ENCODE measurements at regions not wholly inside any gene's neighbourhood (a gene's known extent, or its start where the extent isn't known, plus 50 kb on each side); places are given as distances from the start of the nearest gene placed in this dataset.

GRCh38 chr16:51932317-51932716, 614.6 kb downstream of the TOX3 start:
- no peak overlapping the region for H2AFZ ChIP-seq (ENCODE audit: low read depth, low read length)
- intact Hi-C loops (cut with micrococcal nuclease) (no loop called here), dilution Hi-C loops (cut with MboI; ENCODE audit: extremely low pct_ligation_motif_present, low sequenced_read_pairs) (no loop called here)
- no TSS peak for BruUV-seq (replicated peaks)
- no peak overlapping the region for H3K4me3 ChIP-seq (replicated peaks in 1 of 3; ENCODE audit: insufficient read depth in 1 of 3, low read depth in 1 of 3, low read length in 3 of 3)
- TF ChIP-seq MYC (IDR thresholded peaks at IDR 0.05; ENCODE audit: low read depth, low read length) (no peak), FOS (IDR thresholded peaks at IDR 0.05; ENCODE audit: borderline replicate concordance, insufficient read depth, low read length) (no peak), JUN (IDR thresholded peaks at IDR 0.05; ENCODE audit: borderline replicate concordance, insufficient read depth, insufficient read length, low read depth) (no peak), EZH2 (IDR thresholded peaks at IDR 0.05; ENCODE audit: borderline replicate concordance, low read depth, low read length, severe bottlenecking) (no peak), CTCF (IDR thresholded peaks at IDR 0.05; ENCODE audit: extremely low read depth in 1 of 2, insufficient read depth in 1 of 2, low read depth in 1 of 2, low read length in 2 of 2) (no peak), POLR2A (IDR thresholded peaks at IDR 0.05; ENCODE audit: low read depth, low read length) (no peak), GATA2 (IDR thresholded peaks at IDR 0.05; ENCODE audit: insufficient read depth, insufficient read length, low read depth, low read length) (no peak), POLR2AphosphoS5 (IDR thresholded peaks at IDR 0.05; ENCODE audit: insufficient read depth, low read depth, low read length) (no peak)
- TF ChIP-seq, protein P1, sequence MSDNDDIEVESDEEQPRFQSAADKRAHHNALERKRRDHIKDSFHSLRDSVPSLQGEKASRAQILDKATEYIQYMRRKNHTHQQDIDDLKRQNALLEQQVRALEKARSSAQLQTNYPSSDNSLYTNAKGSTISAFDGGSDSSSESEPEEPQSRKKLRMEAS (IDR thresholded peaks at IDR 0.05; ENCODE audit: insufficient read depth, insufficient read length), result no peak
- ChIA-PET POLR2A (no interaction called here), CTCF (no interaction called here)
- FAIRE-seq (no peak), DNase-seq (ENCODE audit: low read depth, low spot score) (no peak)
- H3K9me1 ChIP-seq (replicated peaks; ENCODE audit: control insufficient read depth, extremely low read depth, insufficient read depth, low read length), result no peaks in the 10 kb centered on the region
- H3K4me1 ChIP-seq (ENCODE audit: control insufficient read depth, extremely low read depth, insufficient read depth, low read length), result no peaks in the 10 kb centered on the region
- H3K27ac ChIP-seq (ENCODE audit: insufficient read depth, low read depth, low read length), result no peak overlapping the region
- no peaks in the 10 kb centered on the region for H3K36me3 ChIP-seq (ENCODE audit: control insufficient read depth in 2 of 2, extremely low read depth in 1 of 2, insufficient read depth in 2 of 2, low read length in 2 of 2)
- no peaks in the 10 kb centered on the region for H3K79me2 ChIP-seq (ENCODE audit: control insufficient read depth, insufficient read depth, low read length)
- no peak overlapping the region for H3K9ac ChIP-seq (replicated peaks; ENCODE audit: extremely low read depth, insufficient read depth, low read length)
- no peak overlapping the region for H3K4me2 ChIP-seq (ENCODE audit: insufficient read depth, low read length)
- H3K27me3 ChIP-seq (ENCODE audit: control insufficient read depth in 2 of 2, insufficient read depth in 2 of 2, low read length in 2 of 2), result no peaks in the 10 kb centered on the region
- H3K9me3 ChIP-seq (replicated peaks; ENCODE audit: control insufficient read depth, insufficient read depth, low read length), result peaks cover 2% of the 10 kb centered on the region
- H4K20me1 ChIP-seq (replicated peaks; ENCODE audit: control insufficient read depth, extremely low read depth, insufficient read depth, low read length), result no peaks in the 10 kb centered on the region

All from endothelial cell of umbilical vein (primary cell).